HepG2 (cell line): ENCODE measurements at regions not wholly inside any gene's neighbourhood (a gene's known extent, or its start where the extent isn't known, plus 50 kb on each side); places are given as distances from the start of the nearest gene placed in this dataset.

Experiments used
- ATAC-seq: fragments of 200-7000 bp; cut with Tn5 transposase; 3 replicates; pipeline ENCODE4 v1.9.1; 2020; ENCODE audit warnings: mild to moderate bottlenecking, moderate library complexity
- BruUV-seq: library from RNA; stranded (reverse); fragments of 400-500 nt; replicated peaks from 2 replicates; lab custom pipeline; 2021; lab: Mats Ljungman, UMichigan
- CTCF ChIA-PET: fragments of 300-600 bp; formaldehyde crosslinking; extraction: SDS; loops from one replicate; lab custom pipeline; 2021; ENCODE audit warnings: low total read pairs, inconsistent platforms, low intra/inter-chr PET ratio; lab: Yijun Ruan, JAX
- POLR2A ChIA-PET: fragments of 350-600 bp; sonication (Branson Sonifier 250); formaldehyde crosslinking; loops from one replicate; lab custom pipeline; 2020; ENCODE audit warnings: antibody characterized with exemption, inconsistent platforms; lab: Yijun Ruan, JAX
- DNase-seq: peaks from one replicate; pipeline ENCODE4 v3.0.0-alpha.2; 2015; ENCODE audit warnings: low spot score
- FAIRE-seq: peaks from 3 replicates; lab custom pipeline; 2011; peaks lifted over from hg19 to GRCh38; lab: Jason Lieb, UNC
- H2AFZ ChIP-seq: one replicate; pipeline ENCODE4 v1.6.1; 2011; ENCODE audit warnings: low read length, inconsistent platforms
- H3K27ac ChIP-seq: fragments of 300-600 bp; 3 replicates; pipeline ENCODE4 v1.8.0; 2011; ENCODE audit warnings: mixed run types, mild to moderate bottlenecking, mixed read lengths, low read length, inconsistent platforms; ENCODE audit not compliant: insufficient read depth; ENCODE audit errors: extremely low read length
- H3K27me3 ChIP-seq, 2 experiments: fragments of 200-600 bp in 1 of 2; 2 replicates in 1 of 2; 3 replicates in 1 of 2; pipeline versions ENCODE4 v1.6.0 to v1.8.0; 2011; ENCODE audit warnings: low read length in 2 of 2, mild to moderate bottlenecking in 2 of 2, moderate library complexity in 2 of 2, inconsistent platforms in 1 of 2; ENCODE audit not compliant: insufficient read depth in 2 of 2, control insufficient read depth in 1 of 2
- H3K36me3 ChIP-seq, 2 experiments: fragments of 200-600 bp in 1 of 2; replicated peaks in 1 of 2; 2 replicates in 1 of 2; 3 replicates in 1 of 2; pipeline versions ENCODE4 v1.5.1 to v1.8.0; 2011; ENCODE audit warnings: low read length in 2 of 2, inconsistent platforms in 1 of 2; ENCODE audit not compliant: insufficient read depth in 2 of 2, control insufficient read depth in 1 of 2
- H3K4me1 ChIP-seq: 2 replicates; pipeline ENCODE4 v1.5.1; 2012; ENCODE audit warnings: low read length, inconsistent platforms; ENCODE audit not compliant: insufficient read depth
- H3K4me2 ChIP-seq: 2 replicates; pipeline ENCODE4 v1.6.0; 2011; ENCODE audit warnings: low read depth, low read length, inconsistent platforms
- H3K4me3 ChIP-seq, 3 experiments: fragments of 200-600 bp in 1 of 3; sonication (generic), shearing (Covaris generic) in 1 of 3; replicated peaks in 1 of 3; 2 replicates each; pipeline ENCODE4 v1.5.1; 2011 to 2016; ENCODE audit warnings: low read length in 3 of 3, inconsistent platforms in 2 of 3, low read depth in 2 of 3, mild to moderate bottlenecking in 2 of 3, control low read depth in 1 of 3, mixed read lengths in 1 of 3; ENCODE audit not compliant: insufficient read depth in 1 of 3
- H3K79me2 ChIP-seq: one replicate; pipeline ENCODE4 v1.6.1; 2011; ENCODE audit warnings: low read length, inconsistent platforms; ENCODE audit not compliant: insufficient read depth
- H3K9ac ChIP-seq: 2 replicates; pipeline ENCODE4 v1.6.0; 2011; ENCODE audit warnings: mild to moderate bottlenecking, low read depth, low read length, inconsistent platforms; ENCODE audit not compliant: insufficient read depth
- H3K9me3 ChIP-seq: 2 replicates; pipeline ENCODE4 v1.5.1; 2012; ENCODE audit warnings: mild to moderate bottlenecking, low read length
- H4K20me1 ChIP-seq: 2 replicates; pipeline ENCODE4 v1.6.0; 2011; ENCODE audit warnings: inconsistent platforms, mild to moderate bottlenecking, low read length, moderate library complexity; ENCODE audit not compliant: insufficient read depth
- MED8 ChIP-seq: sonication (generic); formaldehyde crosslinking; IDR thresholded peaks from 2 replicates; pipeline ENCODE4 v1.8.1; 2023; ENCODE audit warnings: mild to moderate bottlenecking, missing genetic modification reagents; ENCODE audit not compliant: insufficient replicate concordance
- SP140L ChIP-seq: sonication (generic); formaldehyde crosslinking; IDR thresholded peaks from 2 replicates; pipeline ENCODE4 v1.4.0; 2020; ENCODE audit warnings: missing genetic modification reagents, borderline replicate concordance
- ZNF598 ChIP-seq: sonication (generic); formaldehyde crosslinking; IDR thresholded peaks from 2 replicates; pipeline ENCODE4 v1.5.1; 2020; ENCODE audit warnings: mild to moderate bottlenecking, missing genetic modification reagents, borderline replicate concordance
- ZNF607 ChIP-seq: sonication (generic); formaldehyde crosslinking; IDR thresholded peaks from 2 replicates; pipeline ENCODE4 v1.5.1; 2020; ENCODE audit warnings: missing genetic modification reagents, mild to moderate bottlenecking, borderline replicate concordance
- ZNF713 ChIP-seq: sonication (generic); formaldehyde crosslinking; IDR thresholded peaks from 2 replicates; pipeline ENCODE4 v1.4.0; 2020; ENCODE audit warnings: mild to moderate bottlenecking, missing genetic modification reagents
- ZSCAN20 ChIP-seq: sonication (generic); formaldehyde crosslinking; IDR thresholded peaks from 2 replicates; pipeline ENCODE4 v1.4.0; 2020; ENCODE audit warnings: missing genetic modification reagents, mild to moderate bottlenecking, borderline replicate concordance
- WGBS: methylation state at CpG from one replicate; pipeline ENCODE4 v1.1.6; 2017; ENCODE audit warnings: low lambda C conversion rate; 5-methylcytosine and 5-hydroxymethylcytosine counted together
- in situ Hi-C: cut with HindIII; loops from 2 replicates; pipeline ENCODE4 v1.10.0; 2017; ENCODE audit warnings: low pct_unique_long_range_greater_than_20kb; ENCODE audit not compliant: extremely low pct_ligation_motif_present
- intact Hi-C: fragments of 100-400 bp; cut with micrococcal nuclease; formaldehyde crosslinking; loops from one replicate; pipeline ENCODE4 v1.10.0; 2022; ENCODE audit not compliant: unreplicated experiment
- TF ChIP-seq, protein P1 (sequence below): sonication (generic); formaldehyde crosslinking; IDR thresholded peaks from 2 replicates; pipeline ENCODE4 v1.8.1; 2023; ENCODE audit warnings: mild to moderate bottlenecking, moderate library complexity, missing genetic modification reagents
- TF ChIP-seq, protein P2 (sequence below): sonication (generic); formaldehyde crosslinking; IDR thresholded peaks from 2 replicates; pipeline ENCODE4 v1.8.0; 2022; ENCODE audit warnings: missing genetic modification reagents, mild to moderate bottlenecking, inconsistent platforms, borderline replicate concordance

DNA sequence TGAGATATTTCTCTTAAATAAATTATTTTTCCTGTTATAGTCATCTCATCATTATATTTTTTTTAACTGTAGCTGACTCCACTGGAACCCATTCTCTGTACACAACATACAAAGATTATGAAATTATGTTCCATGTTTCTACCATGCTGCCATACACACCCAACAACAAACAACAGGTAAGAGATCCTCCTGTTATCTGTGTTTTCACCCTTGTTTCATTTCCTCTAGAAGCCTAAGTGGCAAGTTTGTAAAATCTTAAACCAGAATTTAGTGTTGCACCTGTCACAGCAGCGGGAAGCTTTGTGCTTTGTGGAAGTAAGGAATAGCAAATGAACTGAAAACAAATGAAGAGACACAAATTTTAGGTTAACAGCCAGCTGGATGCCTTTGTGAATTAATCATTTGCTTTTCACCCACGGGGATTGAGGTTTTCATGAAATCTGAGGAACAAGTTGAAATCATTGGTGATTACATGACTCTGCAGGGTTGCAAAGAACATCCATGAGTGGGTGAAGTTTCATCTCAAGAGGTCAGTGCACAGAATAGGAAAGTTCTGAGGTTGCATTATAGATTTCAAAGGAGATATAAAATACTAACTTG is 273.9 kb upstream of the RGS6 start:
- WGBS = 93% methylated on average over 2 of the region's 2 CpGs
- FAIRE-seq (no peak), ATAC-seq (no peak), DNase-seq (no peak)
- Histone ChIP-seq H3K4me3 (no peak overlapping the region), H3K36me3 (peaks cover 3 to 4% of the 10 kb centered on the region in 2 experiments; a peak in 2 of 5 replicates), H3K4me2 (no peak overlapping the region), H3K9me3 (no peaks in the 10 kb centered on the region), H4K20me1 (no peaks in the 10 kb centered on the region), H3K27me3 (no peaks in the 10 kb centered on the region), H3K9ac (no peak overlapping the region), H3K4me1 (peaks cover 20% of the 10 kb centered on the region), H3K79me2 (no peaks in the 10 kb centered on the region), H3K27ac (no peak overlapping the region), H2AFZ (no peak overlapping the region)
- in situ Hi-C loops (no loop called here), intact Hi-C loops (no loop called here)
- TF ChIP-seq MED8 (no peak), ZNF713 (CRISPR knock-in tag) (no peak), ZNF598 (CRISPR knock-in tag) (no peak), SP140L (no peak), ZNF607 (CRISPR knock-in tag) (no peak), ZSCAN20 (CRISPR knock-in tag) (no peak)
- TF ChIP-seq, protein P1, sequence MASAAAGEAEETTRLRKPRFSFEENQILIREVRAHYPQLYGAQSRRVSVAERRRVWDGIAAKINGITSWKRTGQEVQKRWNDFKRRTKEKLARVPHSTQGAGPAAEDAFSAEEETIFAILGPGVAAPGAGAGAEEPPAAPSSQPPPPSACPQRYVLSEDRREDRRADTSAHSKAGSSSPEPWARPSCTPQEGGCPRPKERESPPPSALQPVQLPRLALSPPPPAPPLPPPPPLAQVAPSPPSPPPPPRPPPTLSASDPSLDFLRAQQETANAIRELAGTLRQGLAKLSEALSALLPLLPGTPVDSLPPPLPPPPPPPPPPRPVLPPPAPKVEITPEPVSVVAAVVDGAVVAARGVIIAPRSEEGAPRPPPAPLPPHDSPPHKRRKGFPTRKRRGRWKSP (CRISPR knock-in tag) = no peak
- TF ChIP-seq, protein P2, sequence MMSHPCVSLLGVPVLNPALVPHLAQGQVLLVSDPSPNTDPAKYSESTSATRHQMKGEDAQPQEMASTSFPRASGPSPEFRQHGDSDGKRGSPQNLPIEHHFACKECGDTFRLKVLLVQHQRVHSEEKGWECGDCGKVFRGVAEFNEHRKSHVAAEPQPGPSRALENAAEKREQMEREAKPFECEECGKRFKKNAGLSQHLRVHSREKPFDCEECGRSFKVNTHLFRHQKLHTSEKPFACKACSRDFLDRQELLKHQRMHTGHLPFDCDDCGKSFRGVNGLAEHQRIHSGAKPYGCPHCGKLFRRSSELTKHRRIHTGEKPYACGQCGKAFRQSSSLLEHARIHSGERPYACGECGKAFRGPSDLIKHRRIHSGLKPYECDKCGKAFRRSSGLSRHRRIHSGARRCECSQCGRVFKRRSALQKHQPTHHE = no peak
- ChIA-PET POLR2A (no interaction called here), CTCF (no interaction called here)
- no TSS peak for BruUV-seq
